Mesenchymal stem cell (in vitro differentiated cells and primary cell): ENCODE measurements at regions not wholly inside any gene's neighbourhood (a gene's known extent, or its start where the extent isn't known, plus 50 kb on each side); places are given as distances from the start of the nearest gene placed in this dataset.

Source experiments
- DNase-seq: peaks from one replicate; pipeline ENCODE4 v3.0.0-alpha.2; 2013
- H2AFZ ChIP-seq: one replicate; pipeline ENCODE4 v1.6.1; 2013; ENCODE audit warnings: low read depth, mild to moderate bottlenecking, control low read depth, inconsistent platforms, low read length, moderate library complexity
- H2AK5ac ChIP-seq: 2 replicates; pipeline ENCODE4 v1.6.1; 2013; ENCODE audit warnings: low read length, moderate library complexity, mild to moderate bottlenecking, inconsistent platforms; ENCODE audit not compliant: severe bottlenecking
- H2BK120ac ChIP-seq: one replicate; pipeline ENCODE4 v1.6.1; 2013; ENCODE audit warnings: low read depth, mild to moderate bottlenecking, inconsistent platforms, low read length, moderate library complexity
- H2BK12ac ChIP-seq, 2 experiments: one replicate each; pipeline ENCODE4 v1.6.1; 2013; ENCODE audit warnings: inconsistent platforms in 2 of 2, low read length in 2 of 2, mild to moderate bottlenecking in 2 of 2, moderate library complexity in 2 of 2, control low read depth in 1 of 2
- H2BK15ac ChIP-seq: one replicate; pipeline ENCODE4 v1.6.1; 2013; ENCODE audit warnings: mild to moderate bottlenecking, low read depth, inconsistent platforms; ENCODE audit not compliant: poor library complexity, severe bottlenecking
- H2BK5ac ChIP-seq: 2 replicates; pipeline ENCODE4 v1.6.1; 2013; ENCODE audit warnings: low read depth, mild to moderate bottlenecking, low read length, control low read depth, inconsistent platforms; ENCODE audit not compliant: poor library complexity, severe bottlenecking
- H3K14ac ChIP-seq, 2 experiments: one replicate each; pipeline ENCODE4 v1.6.1; 2013; ENCODE audit warnings: inconsistent platforms in 2 of 2, low read length in 2 of 2, control low read depth in 1 of 2, mild to moderate bottlenecking in 1 of 2, moderate library complexity in 1 of 2
- H3K18ac ChIP-seq, 2 experiments: one replicate each; pipeline ENCODE4 v1.6.1; 2013; ENCODE audit warnings: inconsistent platforms in 2 of 2, low read length in 2 of 2, control low read depth in 1 of 2, low read depth in 1 of 2, mild to moderate bottlenecking in 1 of 2
- H3K23ac ChIP-seq, 2 experiments: one replicate each; pipeline ENCODE4 v1.6.1; 2013; ENCODE audit warnings: inconsistent platforms in 2 of 2, low read length in 2 of 2, mild to moderate bottlenecking in 2 of 2, moderate library complexity in 2 of 2, control low read depth in 1 of 2
- H3K27ac ChIP-seq: 2 replicates; pipeline ENCODE4 v1.5.1; 2013; ENCODE audit warnings: mild to moderate bottlenecking, moderate library complexity, low read length, control low read depth, inconsistent platforms; ENCODE audit not compliant: poor library complexity, severe bottlenecking
- H3K27me3 ChIP-seq, 2 experiments: 2 replicates each; pipeline versions ENCODE4 v1.6.1 to v1.7.0; 2013; ENCODE audit warnings: low read length in 2 of 2, mild to moderate bottlenecking in 2 of 2, moderate library complexity in 2 of 2, control low read depth in 1 of 2, inconsistent platforms in 1 of 2; ENCODE audit not compliant: control insufficient read depth in 1 of 2, insufficient read depth in 1 of 2
- H3K36me3 ChIP-seq, 2 experiments: 2 replicates each; pipeline versions ENCODE4 v1.6.1 to v1.7.0; 2013; ENCODE audit warnings: low read length in 2 of 2, control low read depth in 1 of 2, inconsistent platforms in 1 of 2, low read depth in 1 of 2, mild to moderate bottlenecking in 1 of 2; ENCODE audit not compliant: insufficient read depth in 2 of 2, control insufficient read depth in 1 of 2
- H3K4ac ChIP-seq, 2 experiments: one replicate each; pipeline ENCODE4 v1.6.1; 2013; ENCODE audit warnings: inconsistent platforms in 2 of 2, low read length in 2 of 2, mild to moderate bottlenecking in 2 of 2, moderate library complexity in 2 of 2, control low read depth in 1 of 2, low read depth in 1 of 2
- H3K4me1 ChIP-seq: 2 replicates; pipeline ENCODE4 v1.6.1; 2013; ENCODE audit warnings: low read depth, low read length, control low read depth; ENCODE audit not compliant: control insufficient read depth, insufficient read depth
- H3K4me2 ChIP-seq: 2 replicates; pipeline ENCODE4 v1.6.1; 2013; ENCODE audit warnings: low read length, mild to moderate bottlenecking, inconsistent platforms; ENCODE audit not compliant: poor library complexity, severe bottlenecking
- H3K4me3 ChIP-seq, 2 experiments: 2 replicates each; pipeline versions ENCODE4 v1.5.1 to v1.7.0; 2013; ENCODE audit warnings: low read length in 2 of 2, mild to moderate bottlenecking in 2 of 2, control low read depth in 1 of 2, low read depth in 1 of 2; ENCODE audit not compliant: insufficient read depth in 1 of 2
- H3K79me1 ChIP-seq: replicated peaks from 2 replicates; pipeline ENCODE4 v1.6.1; 2013; ENCODE audit warnings: mild to moderate bottlenecking, control low read depth, low read length, inconsistent platforms; ENCODE audit not compliant: poor library complexity, severe bottlenecking
- H3K9ac ChIP-seq: 2 replicates; pipeline ENCODE4 v1.7.0; 2013; ENCODE audit warnings: mild to moderate bottlenecking, low read length, moderate library complexity
- H3K9me3 ChIP-seq: 2 replicates; pipeline ENCODE4 v1.7.0; 2013; ENCODE audit warnings: mild to moderate bottlenecking, low read length; ENCODE audit not compliant: control insufficient read depth
- H4K8ac ChIP-seq: one replicate; pipeline ENCODE4 v1.6.1; 2013; ENCODE audit warnings: inconsistent platforms, mild to moderate bottlenecking, low read length, moderate library complexity
- H4K91ac ChIP-seq: one replicate; pipeline ENCODE4 v1.6.1; 2013; ENCODE audit warnings: mild to moderate bottlenecking, low read length, inconsistent platforms
- WGBS: methylation state at CpG from one replicate; pipeline ENCODE4 v1.1.7; 2013; ENCODE audit warnings: mixed read lengths; 5-methylcytosine and 5-hydroxymethylcytosine counted together

DNA sequence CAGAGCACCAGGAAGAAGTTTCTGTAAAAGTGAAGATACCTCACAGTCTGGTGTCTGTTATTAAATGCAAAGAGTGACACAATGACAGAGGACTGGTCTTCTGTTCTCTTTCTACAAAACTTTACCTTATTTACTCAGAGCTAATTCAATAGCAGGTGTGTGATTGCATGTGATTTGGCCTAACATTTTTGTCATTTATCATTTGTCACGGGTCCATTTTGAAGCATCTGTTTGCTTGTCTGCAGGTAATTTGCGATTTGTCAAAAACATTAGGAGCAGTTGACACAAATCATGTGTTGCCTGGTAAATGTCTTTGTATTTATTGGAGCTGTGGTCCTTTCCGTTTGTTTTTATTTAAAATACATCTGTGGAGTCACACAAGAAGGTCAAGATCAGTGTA, 1232.4 kb downstream of the STIM2 start:
- H3K27me3 ChIP-seq = no peaks in the 10 kb centered on the region
- no peak overlapping the region for H3K14ac ChIP-seq
- H3K36me3 ChIP-seq = no peaks in the 10 kb centered on the region
- no peak overlapping the region for H3K9ac ChIP-seq
- no peak for DNase-seq
- H4K8ac ChIP-seq = no peak overlapping the region
- H3K27ac ChIP-seq = no peak overlapping the region
- 56% methylated on average over 3 of the region's 3 CpGs for WGBS
- no peak overlapping the region for H2BK15ac ChIP-seq
- no peaks in the 10 kb centered on the region for H3K4me1 ChIP-seq
- H3K9me3 ChIP-seq = no peaks in the 10 kb centered on the region
- H4K91ac ChIP-seq = no peak overlapping the region
- H3K4me2 ChIP-seq = no peak overlapping the region
- no peak overlapping the region for H2BK5ac ChIP-seq
- H2BK120ac ChIP-seq = no peak overlapping the region
- H2AFZ ChIP-seq = no peak overlapping the region
- no peak overlapping the region for H2AK5ac ChIP-seq
- no peak overlapping the region for H3K4me3 ChIP-seq
- no peak overlapping the region for H3K4ac ChIP-seq
- H3K23ac ChIP-seq = no peak overlapping the region
- H3K79me1 ChIP-seq = no peaks in the 10 kb centered on the region
- no peak overlapping the region for H2BK12ac ChIP-seq
- H3K18ac ChIP-seq = no peak overlapping the region

DNA sequence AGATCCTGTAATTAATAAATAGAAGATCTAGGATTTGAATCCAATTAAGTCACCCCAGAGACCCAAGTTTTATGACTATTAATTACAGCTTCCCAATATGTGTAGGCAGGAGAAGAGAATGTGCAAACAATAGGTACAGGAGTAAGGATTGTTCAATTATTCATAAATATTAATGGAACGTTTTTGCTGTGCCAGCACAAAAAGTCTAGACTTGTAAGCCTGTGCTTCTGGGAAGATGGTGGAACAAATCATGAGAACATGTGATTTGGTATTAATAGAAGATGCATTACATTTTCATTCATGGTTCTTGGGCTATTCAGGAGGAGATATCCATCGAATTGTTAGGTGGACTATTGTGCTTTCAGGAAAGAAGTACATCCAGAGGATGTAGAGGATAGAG, 1240.9 kb downstream of the STIM2 start:
- Histone ChIP-seq H2BK5ac (no peak overlapping the region), H3K27me3 (no peaks in the 10 kb centered on the region), H4K8ac (no peak overlapping the region), H2AK5ac (no peak overlapping the region), H3K23ac (no peak overlapping the region), H3K4ac (no peak overlapping the region), H3K14ac (no peak overlapping the region), H3K9me3 (no peaks in the 10 kb centered on the region), H3K27ac (no peak overlapping the region), H2BK120ac (no peak overlapping the region), H3K4me2 (no peak overlapping the region), H4K91ac (no peak overlapping the region), H3K79me1 (no peaks in the 10 kb centered on the region), H3K9ac (no peak overlapping the region), H3K4me1 (no peaks in the 10 kb centered on the region), H2BK15ac (no peak overlapping the region), H2AFZ (no peak overlapping the region), H3K36me3 (no peaks in the 10 kb centered on the region), H2BK12ac (no peak overlapping the region), H3K18ac (no peak overlapping the region), H3K4me3 (no peak overlapping the region)
- 68% methylated on average over 2 of the region's 2 CpGs for WGBS
- no peak for DNase-seq

DNA sequence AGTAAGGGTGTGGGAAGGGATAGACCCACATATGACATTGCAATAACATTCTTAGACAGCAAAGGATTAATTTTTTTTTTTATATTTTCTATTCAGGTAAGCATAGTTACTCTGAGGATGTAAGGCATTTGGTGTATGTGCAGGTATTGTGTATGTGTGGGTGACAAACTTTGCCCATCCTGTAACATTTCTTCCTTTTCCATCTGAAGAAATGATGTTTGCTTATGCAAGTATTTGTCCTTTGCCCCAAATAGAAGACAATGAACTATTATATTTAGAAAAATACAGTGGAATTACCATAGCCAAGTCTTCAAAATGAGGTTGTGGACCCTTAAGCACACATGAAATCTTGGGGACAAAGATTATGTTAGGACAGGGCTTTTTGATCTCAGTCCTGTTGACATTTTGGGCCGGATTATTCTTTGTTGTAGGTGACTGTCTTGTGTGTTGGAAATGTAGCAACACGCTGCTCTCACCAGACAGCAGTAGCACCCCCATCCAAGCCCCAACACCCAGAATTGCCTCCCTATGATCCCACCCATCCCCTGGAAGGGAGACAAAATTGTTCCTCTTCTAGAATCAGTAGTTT, 1244.7 kb downstream of the STIM2 start:
- WGBS = no CpG with 5 or more reads among the region's 2 CpGs
- Histone ChIP-seq H4K8ac (no peak overlapping the region), H3K36me3 (no peaks in the 10 kb centered on the region), H3K27ac (no peak overlapping the region), H3K18ac (no peak overlapping the region), H2AFZ (no peak overlapping the region), H2BK120ac (no peak overlapping the region), H3K14ac (no peak overlapping the region), H3K4me3 (no peak overlapping the region), H2BK15ac (no peak overlapping the region), H3K79me1 (no peaks in the 10 kb centered on the region), H2BK12ac (no peak overlapping the region), H3K4me2 (no peak overlapping the region), H3K27me3 (no peaks in the 10 kb centered on the region), H2AK5ac (no peak overlapping the region), H3K9me3 (no peaks in the 10 kb centered on the region), H3K9ac (no peak overlapping the region), H3K23ac (no peak overlapping the region), H3K4me1 (no peaks in the 10 kb centered on the region), H4K91ac (no peak overlapping the region), H2BK5ac (no peak overlapping the region), H3K4ac (no peak overlapping the region)
- DNase-seq = no peak

DNA sequence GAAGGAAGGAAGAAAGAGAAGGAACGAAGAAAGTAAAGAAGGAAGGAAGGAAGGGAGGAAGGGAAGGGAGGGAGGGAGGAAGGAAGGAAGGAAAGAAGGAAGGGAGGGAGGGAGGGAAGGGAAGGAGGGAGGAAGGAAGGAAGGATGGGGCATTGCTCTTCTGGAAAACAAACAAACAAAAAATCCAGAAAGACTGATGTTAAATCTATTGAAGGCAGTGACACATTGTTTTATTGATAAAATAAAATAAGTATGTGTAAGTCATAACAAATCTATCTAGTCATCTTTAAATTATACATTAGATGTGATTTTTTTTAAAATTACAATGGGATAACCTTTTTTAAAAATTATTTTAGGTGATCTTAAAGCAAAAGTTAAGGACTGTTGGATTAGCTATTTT, 1245.5 kb downstream of the STIM2 start:
- no peaks in the 10 kb centered on the region for H3K4me1 ChIP-seq
- no peak overlapping the region for H3K4ac ChIP-seq
- H2AK5ac ChIP-seq = no peak overlapping the region
- H3K18ac ChIP-seq = no peak overlapping the region
- no peaks in the 10 kb centered on the region for H3K9me3 ChIP-seq
- no peak overlapping the region for H2AFZ ChIP-seq
- H4K8ac ChIP-seq = no peak overlapping the region
- no peak overlapping the region for H3K9ac ChIP-seq
- no peak overlapping the region for H3K27ac ChIP-seq
- no peak overlapping the region for H3K4me2 ChIP-seq
- no peak overlapping the region for H3K14ac ChIP-seq
- H2BK12ac ChIP-seq = no peak overlapping the region
- DNase-seq = no peak
- H2BK15ac ChIP-seq = no peak overlapping the region
- H4K91ac ChIP-seq = no peak overlapping the region
- no peak overlapping the region for H2BK120ac ChIP-seq
- WGBS = 46% methylated on average over 1 of the region's 1 CpG
- H3K36me3 ChIP-seq = no peaks in the 10 kb centered on the region
- H3K79me1 ChIP-seq = no peaks in the 10 kb centered on the region
- H3K4me3 ChIP-seq = no peak overlapping the region
- H3K27me3 ChIP-seq = no peaks in the 10 kb centered on the region
- no peak overlapping the region for H2BK5ac ChIP-seq
- H3K23ac ChIP-seq = no peak overlapping the region
